Frontal cortex (tissue), 3 donors: ENCODE measurements at regions not wholly inside any gene's neighbourhood (a gene's known extent, or its start where the extent isn't known, plus 50 kb on each side); places are given as distances from the start of the nearest gene placed in this dataset.

Experiments used
- DNase-seq, 2 donors: peaks; one replicate each; pipeline ENCODE4 v3.0.0; 2012; ENCODE audit warnings: low spot score in 2 of 2
- FAIRE-seq: peaks from 2 replicates; lab custom pipeline; 2012; peaks lifted over from hg19 to GRCh38; lab: Jason Lieb, UNC
- donor health status: control.
- donor health status: control.
- donor health status: control.

- FAIRE-seq (no peak), DNase-seq (no peak)
Measured at GRCh38 chr12:130066742-130067141, 95.5 kb upstream of the FZD10 start.

- no peak for FAIRE-seq
- DNase-seq: no peak
Measured at GRCh38 chr12:130068741-130069140, 93.5 kb upstream of the FZD10 start.

- DNase-seq (peak in 1 of 2 donors; percentile 66), FAIRE-seq (no peak)
Measured at GRCh38 chr12:130070126-130070611, 92.1 kb upstream of the FZD10 start.

GRCh38 chr12:130073721-130074120, 88.5 kb upstream of the FZD10 start:
- DNase-seq (no peak), FAIRE-seq (no peak)

GRCh38 chr12:130074661-130075406, 87.4 kb upstream of the FZD10 start:
- no peak for FAIRE-seq
- no peak for DNase-seq

GRCh38 chr12:130075497-130076076, 86.7 kb upstream of the FZD10 start:
- no peak for DNase-seq
- FAIRE-seq: no peak

- DNase-seq (no peak), FAIRE-seq (no peak)
Measured at GRCh38 chr12:130076126-130076525, 86.1 kb upstream of the FZD10 start.

- FAIRE-seq: no peak
- no peak for DNase-seq
Measured at GRCh38 chr12:130076752-130077151, 85.5 kb upstream of the FZD10 start.

- no peak for FAIRE-seq
- DNase-seq: no peak
Measured at GRCh38 chr12:130078852-130079251, 83.4 kb upstream of the FZD10 start.

- no peak for FAIRE-seq
Measured at GRCh38 chr12:130079279-130079678, 83.0 kb upstream of the FZD10 start.

GRCh38 chr12:130080205-130080604, 82.1 kb upstream of the FZD10 start:
- FAIRE-seq: no peak
- no peak for DNase-seq

More at GRCh38 chr12:130079279-130079678, 83.0 kb upstream of the FZD10 start:
- DNase-seq: no peak

GRCh38 chr12:130081117-130081805, 81.0 kb upstream of the FZD10 start:
- no peak for FAIRE-seq
- DNase-seq: no peak

- DNase-seq: no peak
- FAIRE-seq: no peak
Measured at GRCh38 chr12:130083002-130083401, 79.3 kb upstream of the FZD10 start.

- DNase-seq (no peak), FAIRE-seq (no peak)
Measured at GRCh38 chr12:130083734-130084133, 78.5 kb upstream of the FZD10 start.

- FAIRE-seq: no peak
- DNase-seq: no peak
Measured at GRCh38 chr12:130084359-130084758, 77.9 kb upstream of the FZD10 start.

- DNase-seq: no peak
- no peak for FAIRE-seq
Measured at GRCh38 chr12:130086248-130086647, 76.0 kb upstream of the FZD10 start.

GRCh38 chr12:130086797-130087196, 75.5 kb upstream of the FZD10 start:
- DNase-seq: no peak

GRCh38 chr12:130087222-130087621, 75.0 kb upstream of the FZD10 start:
- DNase-seq: no peak
- FAIRE-seq: no peak

More at GRCh38 chr12:130086797-130087196, 75.5 kb upstream of the FZD10 start:
- no peak for FAIRE-seq

- FAIRE-seq (no peak), DNase-seq (no peak)
Measured at GRCh38 chr12:130088504-130088903, 73.8 kb upstream of the FZD10 start.

- DNase-seq (no peak), FAIRE-seq (no peak)
Measured at GRCh38 chr12:130090542-130090941, 71.7 kb upstream of the FZD10 start.

GRCh38 chr12:130093380-130093779, 68.9 kb upstream of the FZD10 start:
- FAIRE-seq: no peak

More at GRCh38 chr12:130093380-130093779, 68.9 kb upstream of the FZD10 start:
- DNase-seq: no peak
